GM19043 (cell line): ENCODE measurements at regions not wholly inside any gene's neighbourhood (a gene's known extent, or its start where the extent isn't known, plus 50 kb on each side); places are given as distances from the start of the nearest gene placed in this dataset.

Source experiments
- ATAC-seq: cut with Tn5 transposase; IDR thresholded peaks from one replicate; pipeline ENCODE4 v1.9.1; 2021; ENCODE audit warnings: low read depth; ENCODE audit not compliant: unreplicated experiment

DNA sequence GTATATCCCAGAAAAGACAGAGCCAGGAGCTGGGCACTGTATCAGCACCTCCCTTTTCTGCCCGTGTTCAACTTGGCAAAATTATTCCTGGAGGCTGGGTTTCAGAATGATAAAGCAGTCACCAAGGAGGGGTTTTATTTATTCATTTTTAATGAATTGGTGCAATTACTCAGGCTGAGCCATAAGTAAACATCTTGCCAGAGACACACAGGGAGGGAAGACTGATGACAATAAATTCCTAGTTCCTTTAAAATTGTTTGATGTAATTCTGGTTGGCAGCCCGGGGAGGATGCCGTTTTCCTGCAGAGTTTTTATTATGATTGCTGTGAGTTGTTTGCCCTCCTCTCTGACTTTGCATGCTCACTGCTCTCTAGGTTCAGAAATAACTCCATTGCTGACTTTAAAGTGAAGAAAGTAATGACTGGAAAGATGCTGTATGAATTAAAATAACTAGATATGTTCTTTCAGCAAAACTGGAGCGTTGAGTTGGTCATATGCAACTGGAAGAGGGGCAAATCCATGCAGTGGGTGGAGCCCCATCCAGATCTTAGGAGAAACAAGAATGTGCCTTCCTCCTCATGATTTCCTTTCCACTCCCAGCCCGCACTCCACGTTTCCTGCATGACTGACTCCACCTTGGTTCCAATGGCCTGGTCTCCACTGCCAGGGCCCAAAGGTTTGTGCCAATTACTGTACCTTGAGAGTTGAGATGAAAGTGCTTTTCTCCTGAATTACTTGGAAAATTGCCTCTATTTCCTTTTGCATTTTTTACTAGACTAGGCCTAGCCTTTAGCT is 182.1 kb downstream of the RFC3 start:
- no peak for ATAC-seq

DNA sequence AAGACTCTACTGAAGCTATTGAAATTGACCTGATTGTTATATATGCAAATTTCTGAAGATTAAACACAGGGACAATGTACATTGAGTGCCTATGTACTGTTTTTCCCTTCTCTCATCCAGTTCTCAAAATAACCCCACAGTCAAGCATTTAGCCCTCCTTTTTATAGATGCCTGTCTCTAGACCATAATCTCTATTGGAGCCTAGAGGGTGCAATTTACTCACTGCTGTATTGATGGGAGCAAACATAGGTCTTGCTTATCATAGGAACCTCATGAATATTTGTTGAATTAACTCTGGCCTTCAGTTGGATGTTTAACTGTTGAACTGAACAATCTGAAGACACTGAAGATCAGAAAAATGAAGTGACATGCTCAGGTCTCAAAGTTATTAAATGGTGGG is 183.0 kb downstream of the RFC3 start:
- no peak for ATAC-seq

DNA sequence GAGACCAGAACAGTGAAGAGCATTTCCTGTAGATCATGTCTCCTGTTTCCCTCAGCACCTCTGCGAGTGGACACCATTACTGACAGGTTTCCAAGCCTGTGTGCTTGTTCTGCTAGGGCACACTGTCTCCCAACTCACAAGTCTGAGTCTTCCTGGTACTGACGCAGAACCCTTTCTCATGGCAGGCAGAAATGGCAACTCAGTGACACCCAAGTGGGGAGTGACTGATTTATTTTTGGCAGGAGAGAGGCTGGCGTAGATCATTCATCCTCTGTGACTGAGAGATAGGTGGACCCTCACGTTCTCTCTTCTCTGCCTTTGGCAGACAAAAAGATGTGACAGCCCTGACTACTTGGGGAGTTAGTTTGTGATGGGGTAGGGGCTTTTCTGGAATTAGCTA is 183.4 kb downstream of the RFC3 start:
- no peak for ATAC-seq

DNA sequence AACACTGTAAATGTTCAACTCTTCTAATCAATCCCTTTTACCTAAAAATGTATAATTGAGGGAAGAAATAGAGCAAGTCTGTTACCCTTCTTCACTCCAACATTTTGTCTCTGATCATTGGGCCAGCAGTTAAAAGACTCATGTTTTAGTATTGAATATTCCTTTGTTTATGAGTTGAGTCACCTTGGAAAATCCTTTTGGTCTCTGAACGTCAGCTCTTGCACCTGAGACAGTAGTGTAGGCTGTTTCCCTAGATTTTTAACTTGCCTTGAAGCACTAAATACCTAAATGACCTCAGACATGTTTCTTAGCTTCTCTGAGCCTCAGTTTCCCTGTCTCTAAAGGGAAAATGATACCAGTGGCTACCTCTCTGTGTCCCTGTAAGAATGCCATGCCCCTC is 184.2 kb downstream of the RFC3 start:
- ATAC-seq: no peak

DNA sequence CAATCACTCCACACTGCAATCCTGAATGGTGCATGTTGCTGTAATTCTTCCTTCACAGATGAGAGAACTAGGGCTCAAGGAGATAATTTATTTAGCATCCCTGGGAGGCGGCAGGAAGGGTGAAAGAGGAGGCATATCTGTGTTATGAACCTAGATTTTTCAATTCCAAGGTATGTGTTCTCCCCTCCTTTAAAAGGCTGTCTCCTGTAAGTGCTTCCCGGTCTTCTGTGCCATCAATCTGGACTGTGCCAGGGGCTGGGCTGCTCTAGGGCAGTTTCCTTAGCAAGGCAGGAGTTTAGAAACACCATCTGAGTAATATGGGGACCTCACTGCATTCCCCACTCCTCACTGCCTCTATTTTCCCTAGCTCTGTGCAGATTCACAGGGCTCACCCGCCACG is 185.0 kb downstream of the RFC3 start:
- no peak for ATAC-seq

DNA sequence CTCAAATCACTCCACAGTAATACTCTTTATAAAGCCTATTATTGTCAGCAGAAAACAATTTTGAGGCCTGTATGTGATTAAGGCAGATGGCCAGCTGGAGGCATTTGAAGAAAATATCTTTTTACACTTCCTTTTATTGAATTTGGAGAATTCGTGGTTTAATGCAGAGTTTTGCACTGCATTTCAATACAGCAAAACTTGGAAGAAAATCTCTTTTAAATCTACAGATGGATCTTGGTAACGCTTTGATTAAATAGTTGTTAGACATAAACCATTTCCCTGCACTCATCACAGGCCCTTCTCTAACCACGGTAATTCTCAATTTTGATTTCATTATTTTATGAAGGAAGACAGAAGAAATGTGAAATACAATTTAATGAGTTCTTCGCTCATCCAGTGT is 185.7 kb downstream of the RFC3 start:
- no peak for ATAC-seq

DNA sequence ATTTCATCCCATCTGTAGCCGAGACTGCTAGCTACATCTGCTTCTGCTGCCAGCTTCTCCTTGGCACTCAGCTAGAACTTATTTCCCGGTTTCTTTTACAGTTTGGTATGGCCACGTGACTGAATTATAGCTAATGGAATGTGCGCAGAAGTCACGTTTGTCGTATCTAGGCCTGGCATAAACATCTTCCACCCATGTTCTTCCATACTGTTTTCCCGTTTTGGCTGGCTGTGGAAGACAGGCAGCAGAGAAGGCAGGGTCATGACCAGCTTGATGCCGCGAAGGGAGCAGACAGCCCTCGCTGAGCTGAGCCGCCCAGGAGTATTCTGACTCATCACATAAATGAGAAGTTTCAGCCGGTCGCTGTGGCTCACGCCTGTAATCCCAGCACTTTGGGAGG is 186.7 kb downstream of the RFC3 start:
- ATAC-seq: no peak

DNA sequence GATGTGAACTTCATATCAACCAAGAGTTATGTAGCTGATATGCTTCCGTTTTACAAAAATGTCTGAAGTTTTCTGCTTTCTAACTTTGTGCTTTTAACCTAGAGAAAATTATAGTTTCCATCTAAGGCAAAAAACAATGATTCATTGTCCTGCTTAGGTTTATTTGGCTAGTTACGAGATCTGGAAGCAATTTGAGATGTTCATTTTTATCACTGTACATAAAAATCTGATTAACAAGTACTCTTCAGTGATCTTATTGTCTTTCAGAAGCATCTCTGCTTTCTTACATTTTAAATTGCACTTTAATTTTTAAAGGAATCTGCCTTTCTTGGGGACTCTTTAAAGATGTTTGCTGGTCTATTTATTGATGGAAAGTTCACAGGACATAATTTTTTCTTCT is 188.1 kb downstream of the RFC3 start:
- ATAC-seq: no peak

DNA sequence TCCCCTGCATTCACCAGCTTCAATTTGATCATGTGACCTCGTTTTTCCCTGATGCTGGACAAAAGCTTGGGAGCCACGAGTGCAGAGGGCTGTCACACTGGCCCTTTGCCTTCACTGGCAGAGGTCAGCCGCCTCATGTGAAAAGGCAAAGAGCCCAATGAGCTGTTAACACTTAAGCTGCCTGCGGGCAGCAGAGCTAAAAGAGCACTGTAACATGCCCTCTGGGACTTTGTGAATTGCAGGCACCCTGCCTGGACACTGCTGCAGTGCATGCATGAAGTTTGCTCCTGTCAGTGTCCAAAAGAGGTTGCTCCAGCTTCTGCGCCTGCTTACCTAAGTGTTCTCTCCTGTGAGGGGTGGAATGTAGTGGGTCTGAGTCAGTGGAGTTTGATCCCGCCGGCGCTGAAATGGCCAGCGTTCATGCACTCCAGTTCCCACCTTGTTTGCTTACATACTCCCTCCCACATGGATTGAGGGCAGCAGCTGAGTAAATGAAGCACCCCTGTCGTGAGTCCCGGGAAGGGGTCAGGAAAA is 193.7 kb downstream of the RFC3 start:
- ATAC-seq: no peak

DNA sequence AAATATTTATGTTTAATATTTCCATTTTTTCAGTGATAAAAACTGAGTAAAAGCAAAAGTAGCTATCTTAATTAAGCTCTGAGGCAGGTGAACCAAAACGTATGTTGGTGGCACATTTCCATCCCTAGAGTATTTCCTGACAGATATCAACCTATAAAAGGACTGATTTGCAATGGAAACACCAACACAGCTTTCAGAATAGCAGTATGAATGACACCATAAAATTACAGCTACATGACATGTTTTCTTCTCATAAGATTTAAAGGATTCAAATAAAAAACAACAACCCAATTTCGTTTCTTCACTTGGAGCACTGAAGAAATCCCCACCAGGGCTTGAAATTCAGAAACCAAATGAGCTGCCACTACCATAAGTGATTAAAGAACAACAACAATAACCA is 194.4 kb downstream of the RFC3 start:
- no peak for ATAC-seq

DNA sequence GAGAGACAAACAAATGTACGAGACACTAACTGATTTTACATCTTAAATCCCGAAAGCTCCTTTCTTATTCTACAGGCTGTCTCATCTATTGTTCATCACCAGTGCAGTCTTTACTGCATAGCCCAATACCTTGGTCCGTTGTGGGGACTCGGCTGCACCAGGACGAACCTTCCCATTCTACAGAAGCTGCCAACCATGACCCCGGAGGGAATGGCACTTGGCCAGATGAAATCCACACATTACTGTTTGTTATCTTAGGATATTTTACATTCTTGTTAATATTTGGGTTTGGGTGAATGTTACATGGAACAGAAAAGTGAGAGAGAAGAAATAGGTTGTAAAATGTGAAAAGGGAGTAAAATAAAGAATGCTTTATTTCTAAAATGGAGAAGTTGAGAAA is 195.1 kb downstream of the RFC3 start:
- ATAC-seq: no peak

DNA sequence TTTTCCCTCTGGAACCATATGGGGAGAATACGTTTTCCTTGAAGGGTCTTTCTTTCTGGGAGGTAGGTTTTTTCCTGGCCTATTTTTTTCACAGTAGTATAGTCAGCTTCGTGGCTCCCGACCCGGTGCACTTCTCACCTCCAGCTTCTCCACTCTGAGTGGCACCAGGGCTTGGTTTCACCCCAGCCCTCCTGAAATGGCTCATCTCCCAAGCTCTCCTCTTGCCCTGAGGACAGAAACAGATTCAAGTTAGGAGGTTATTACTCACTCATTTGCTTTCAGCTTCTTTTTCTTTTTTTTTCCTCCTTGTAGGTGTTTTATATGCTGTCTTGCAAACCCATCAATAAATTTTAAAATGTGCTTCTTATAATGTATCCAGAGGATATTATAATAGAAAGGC is 199.3 kb downstream of the RFC3 start:
- no peak for ATAC-seq

DNA sequence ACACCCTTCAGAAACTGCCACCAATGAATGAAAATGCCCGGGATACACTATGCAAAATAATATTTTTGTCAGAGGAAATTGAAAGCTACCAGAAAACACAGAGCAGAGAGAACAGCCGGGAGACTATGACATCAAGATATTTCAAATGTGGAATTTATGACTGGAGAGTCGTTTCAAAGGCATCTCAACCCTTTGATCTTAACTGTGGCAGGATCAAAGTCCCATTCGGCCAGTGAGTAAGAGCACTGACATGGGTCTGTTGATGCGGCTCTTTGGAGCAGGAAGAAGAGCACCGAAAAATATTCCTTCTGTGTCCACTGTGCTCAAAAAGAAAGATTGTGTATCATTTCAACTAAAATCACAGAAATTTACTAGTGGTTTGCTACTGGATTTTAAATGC is 201.9 kb downstream of the RFC3 start:
- ATAC-seq: no peak

DNA sequence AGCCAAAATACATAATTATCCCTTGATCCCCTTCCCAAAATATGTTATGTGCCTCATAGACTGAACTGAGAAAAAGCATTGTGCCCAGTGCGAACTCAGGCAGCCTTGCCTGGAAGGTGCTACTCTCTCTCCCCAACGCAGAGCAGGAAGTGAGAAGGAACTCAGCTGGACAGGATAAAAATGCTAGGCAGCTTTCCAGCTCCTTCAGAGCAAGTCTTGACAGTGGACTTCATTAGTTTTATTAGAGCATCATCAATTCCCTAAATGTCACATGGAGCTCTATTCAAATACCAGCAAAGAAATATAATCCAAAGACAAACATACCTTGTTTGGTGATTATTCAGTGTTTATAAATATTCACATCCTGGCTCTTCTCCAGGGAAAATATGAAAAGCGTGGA is 202.4 kb downstream of the RFC3 start:
- ATAC-seq: no peak

DNA sequence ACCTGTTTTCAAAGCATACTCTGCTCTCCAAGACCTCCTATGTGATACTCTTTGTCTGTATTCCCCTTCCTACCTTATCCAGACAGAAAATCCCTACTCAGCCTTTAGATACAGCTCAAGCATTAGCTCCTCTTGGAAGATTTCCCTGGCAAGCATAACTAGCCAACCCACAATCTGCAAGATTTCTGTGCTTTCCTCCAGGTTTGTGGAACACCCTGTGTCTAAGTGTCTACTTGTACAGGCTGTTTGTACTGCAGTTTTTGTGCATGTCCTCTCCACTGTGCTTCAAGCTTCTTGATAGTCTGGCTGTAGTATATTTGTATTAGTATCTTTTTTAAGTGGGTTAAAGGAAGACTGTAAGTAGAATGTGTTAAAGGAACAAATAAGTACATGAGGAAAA is 203.7 kb downstream of the RFC3 start:
- no peak for ATAC-seq

DNA sequence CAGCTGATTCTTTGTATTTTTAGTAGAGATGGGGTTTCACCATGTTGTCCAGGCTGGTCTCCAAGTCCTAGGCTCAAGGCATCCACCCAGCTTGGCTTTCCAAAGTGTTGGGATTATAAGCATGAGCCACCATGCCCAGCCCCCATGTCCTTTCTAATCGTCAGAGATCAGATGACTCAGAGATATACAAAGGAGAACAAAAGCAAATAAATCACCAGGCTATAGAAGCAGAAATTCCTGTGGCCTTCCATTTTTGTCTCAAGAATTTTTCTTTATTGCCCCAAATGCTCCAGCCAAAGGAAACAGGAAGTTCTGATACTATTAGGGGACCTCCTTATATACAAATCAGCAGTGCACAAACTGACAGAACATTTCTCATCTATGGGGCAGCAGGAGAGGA is 207.8 kb downstream of the RFC3 start:
- no peak for ATAC-seq

DNA sequence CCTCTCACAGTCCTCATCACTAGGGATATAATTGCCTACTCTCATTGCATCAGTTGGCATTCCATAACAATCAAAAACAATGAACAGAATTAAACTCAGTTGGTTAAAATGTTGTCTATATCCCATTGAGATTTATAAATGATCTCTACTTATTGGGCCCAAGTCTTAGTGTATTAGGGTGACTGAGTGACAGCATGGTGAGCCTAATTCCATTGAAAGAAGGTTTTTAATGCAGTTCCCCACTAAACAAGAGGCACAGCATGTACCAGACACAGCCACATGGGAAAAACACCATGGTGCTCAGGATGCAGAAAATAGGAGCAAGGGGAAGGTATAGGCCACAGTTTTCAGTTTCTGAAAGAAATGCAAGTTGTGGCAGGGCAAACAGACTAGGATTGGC is 208.4 kb downstream of the RFC3 start:
- ATAC-seq: no peak

DNA sequence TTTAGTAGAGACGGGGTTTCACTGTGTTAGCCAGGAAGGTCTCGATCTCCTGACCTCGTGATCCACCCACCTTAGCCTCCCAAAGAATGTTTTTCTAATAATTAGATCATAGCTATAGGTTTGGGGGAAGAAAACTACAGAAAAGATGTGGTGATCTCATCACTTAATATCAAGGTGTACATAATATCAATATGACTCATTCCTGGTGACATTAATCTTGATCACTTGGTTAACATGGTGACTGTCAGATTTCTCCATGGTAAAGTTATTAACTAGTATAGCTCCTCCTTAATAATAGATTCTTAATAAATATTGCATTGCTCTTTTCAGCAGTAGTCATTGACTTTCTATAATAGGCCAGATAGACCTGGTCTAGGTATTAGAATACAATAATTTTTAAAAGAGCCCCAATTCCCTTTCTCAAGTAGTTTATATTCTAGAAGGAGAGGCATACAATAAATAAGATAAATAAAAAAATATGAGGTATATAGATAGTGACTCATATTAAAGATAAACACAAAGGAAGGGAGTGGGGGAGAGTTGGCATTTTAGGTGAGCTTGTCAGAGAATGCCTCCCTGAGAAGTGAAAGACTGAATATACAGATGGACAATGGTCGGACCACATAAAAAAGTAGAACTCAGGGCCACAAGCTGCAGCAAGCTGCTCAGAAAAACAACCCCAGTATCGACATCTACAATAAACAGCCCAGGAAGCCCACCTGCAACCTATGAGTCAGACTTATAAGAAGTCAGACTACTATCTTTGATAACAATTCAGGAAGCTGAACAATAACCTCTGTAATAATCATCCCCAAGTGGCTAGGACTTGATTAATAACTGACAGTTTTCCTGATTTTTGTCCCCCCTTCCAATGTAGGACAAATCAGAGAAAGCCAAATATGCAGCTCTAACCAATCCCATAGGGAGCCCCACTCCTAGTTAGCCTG is 210.8 kb downstream of the RFC3 start:
- no peak for ATAC-seq

DNA sequence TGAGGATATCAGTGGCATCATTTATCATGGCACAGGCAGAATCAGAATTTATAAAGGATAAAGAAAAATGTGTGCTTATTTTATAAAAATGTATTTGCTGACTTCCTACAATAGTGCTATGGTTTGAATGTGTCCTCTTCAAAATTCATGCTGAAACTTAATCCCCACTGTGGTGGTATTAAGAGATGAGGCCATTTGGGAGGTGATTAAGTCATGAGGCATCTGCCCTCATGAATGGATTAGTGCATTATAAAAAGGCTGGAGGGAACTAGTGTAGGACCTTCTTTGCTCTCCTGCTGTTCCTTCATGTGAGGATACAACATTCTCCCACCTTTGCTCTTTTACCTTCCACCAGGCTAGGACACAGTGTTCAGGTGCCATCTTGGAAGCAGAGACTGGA is 212.8 kb downstream of the RFC3 start:
- no peak for ATAC-seq

DNA sequence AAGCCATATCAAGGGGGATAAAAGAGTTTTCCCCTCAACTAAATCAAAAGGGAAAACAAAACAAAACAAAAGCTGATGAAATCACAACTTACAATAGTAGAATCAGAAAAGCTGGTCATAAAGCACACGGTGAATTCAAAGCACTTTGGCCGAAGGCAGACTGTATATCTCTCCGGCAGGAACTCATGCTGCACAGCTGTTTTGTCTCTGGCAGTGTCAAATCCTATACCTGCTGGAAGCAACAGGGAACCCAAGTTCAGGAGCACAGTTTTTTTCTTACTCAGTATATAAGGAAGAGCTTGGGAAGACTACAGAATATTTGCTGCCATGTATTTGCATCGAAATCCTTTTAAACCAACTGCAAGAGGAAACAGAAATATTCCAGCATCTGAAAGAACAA is 213.7 kb downstream of the RFC3 start:
- ATAC-seq: no peak

DNA sequence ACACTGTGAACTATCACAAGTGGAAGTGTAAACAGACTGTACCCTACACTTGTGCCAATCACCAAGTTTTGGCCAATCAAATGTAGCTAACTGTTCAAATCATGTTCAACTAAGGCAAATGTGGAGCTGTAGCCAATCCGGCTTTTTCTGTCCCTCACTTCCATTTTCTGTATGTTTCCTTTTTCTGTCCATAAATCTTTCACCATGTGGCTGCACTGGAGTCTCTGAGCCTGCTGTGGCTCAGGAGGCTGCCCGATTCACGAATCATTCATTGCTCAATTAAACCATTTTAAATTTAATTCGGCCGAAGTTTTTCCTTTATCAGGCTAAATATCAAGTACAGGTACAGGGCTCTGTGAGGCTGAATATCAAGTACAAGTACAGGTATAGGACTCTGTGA is 216.5 kb downstream of the RFC3 start:
- ATAC-seq: no peak

DNA sequence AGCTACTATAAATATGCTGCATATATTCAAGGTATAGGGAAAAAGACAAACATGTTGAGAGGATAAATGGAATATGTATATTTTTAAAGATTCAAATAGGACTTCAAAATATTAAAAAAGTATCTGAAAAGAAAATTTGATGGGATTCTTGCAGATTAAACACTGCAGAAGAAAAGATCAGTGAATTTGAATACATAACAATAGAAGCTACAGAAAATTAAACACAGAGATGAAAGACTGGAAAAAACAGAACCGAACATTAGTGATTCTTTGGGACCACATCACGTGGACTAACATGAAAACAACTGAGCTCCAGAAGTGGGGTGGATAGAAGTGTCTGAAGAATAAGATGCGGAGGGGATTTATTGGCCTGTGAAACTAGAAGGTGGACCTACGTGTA is 217.2 kb downstream of the RFC3 start:
- ATAC-seq: no peak
